Hepatocyte (in vitro differentiated cells): ENCODE measurements at regions not wholly inside any gene's neighbourhood (a gene's known extent, or its start where the extent isn't known, plus 50 kb on each side); places are given as distances from the start of the nearest gene placed in this dataset.

Experiments
- DNase-seq: peaks from one replicate; pipeline ENCODE4 v3.0.0-alpha.2; 2016; ENCODE audit warnings: low spot score
- H2AFZ ChIP-seq: fragments of 200-600 bp; sonication (generic); 2 replicates; pipeline ENCODE4 v1.6.0; 2016; ENCODE audit warnings: antibody characterized with exemption, mild to moderate bottlenecking
- H3K27ac ChIP-seq: fragments of 200-600 bp; sonication (generic); 2 replicates; pipeline ENCODE4 v1.5.1; 2016; ENCODE audit warnings: mild to moderate bottlenecking
- H3K27me3 ChIP-seq: fragments of 200-600 bp; sonication (generic); 2 replicates; pipeline ENCODE4 v1.6.1; 2016
- H3K36me3 ChIP-seq: fragments of 200-600 bp; sonication (generic); replicated peaks from 2 replicates; pipeline ENCODE4 v1.5.1; 2016; ENCODE audit warnings: low read depth; ENCODE audit not compliant: insufficient read depth
- H3K4me1 ChIP-seq: fragments of 200-600 bp; sonication (generic); 2 replicates; pipeline ENCODE4 v1.5.1; 2016; ENCODE audit warnings: mild to moderate bottlenecking, moderate library complexity; ENCODE audit not compliant: insufficient read depth
- H3K4me2 ChIP-seq: fragments of 200-600 bp; sonication (generic); 2 replicates; pipeline ENCODE4 v1.6.0; 2016
- H3K4me3 ChIP-seq: fragments of 200-600 bp; sonication (generic); 2 replicates; pipeline ENCODE4 v1.5.1; 2016; ENCODE audit warnings: mild to moderate bottlenecking
- H3K79me2 ChIP-seq: fragments of 200-600 bp; sonication (generic); 2 replicates; pipeline ENCODE4 v1.6.0; 2017; ENCODE audit warnings: mild to moderate bottlenecking
- H3K9me2 ChIP-seq: fragments of 200-600 bp; sonication (generic); replicated peaks from 2 replicates; pipeline ENCODE4 v1.6.0; 2017; ENCODE audit warnings: mild to moderate bottlenecking; ENCODE audit not compliant: insufficient read depth
- H3K9me3 ChIP-seq: fragments of 200-600 bp; sonication (generic); 2 replicates; pipeline ENCODE4 v1.5.1; 2016; ENCODE audit warnings: low read depth, mild to moderate bottlenecking
- H4K20me1 ChIP-seq: fragments of 200-600 bp; sonication (generic); 2 replicates; pipeline ENCODE4 v1.6.0; 2016; ENCODE audit warnings: mild to moderate bottlenecking; ENCODE audit not compliant: insufficient read depth, poor library complexity, severe bottlenecking
- EZH2 ChIP-seq: fragments of 200-600 bp; sonication (generic); IDR thresholded peaks from 2 replicates; pipeline ENCODE4 v1.6.1; 2016; ENCODE audit warnings: antibody characterized with exemption, mild to moderate bottlenecking, borderline replicate concordance
- EZH2phosphoT487 ChIP-seq: fragments of 200-600 bp; sonication (generic); IDR thresholded peaks from one replicate; pipeline ENCODE4 v1.6.1; 2018; ENCODE audit warnings: antibody characterized with exemption, mild to moderate bottlenecking, low read depth, moderate library complexity; ENCODE audit not compliant: unreplicated experiment, severe bottlenecking
- WGBS: methylation state at CpG from one replicate; pipeline ENCODE4 v1.1.6; 2016; ENCODE audit warnings: low lambda C conversion rate; ENCODE audit errors: missing lambda C conversion rate; 5-methylcytosine and 5-hydroxymethylcytosine counted together
- TF ChIP-seq, protein P1 (sequence below): fragments of 200-600 bp; sonication (generic); IDR thresholded peaks from 2 replicates; pipeline ENCODE4 v1.5.1; 2016; ENCODE audit warnings: antibody characterized with exemption, mild to moderate bottlenecking; ENCODE audit not compliant: poor library complexity

DNA sequence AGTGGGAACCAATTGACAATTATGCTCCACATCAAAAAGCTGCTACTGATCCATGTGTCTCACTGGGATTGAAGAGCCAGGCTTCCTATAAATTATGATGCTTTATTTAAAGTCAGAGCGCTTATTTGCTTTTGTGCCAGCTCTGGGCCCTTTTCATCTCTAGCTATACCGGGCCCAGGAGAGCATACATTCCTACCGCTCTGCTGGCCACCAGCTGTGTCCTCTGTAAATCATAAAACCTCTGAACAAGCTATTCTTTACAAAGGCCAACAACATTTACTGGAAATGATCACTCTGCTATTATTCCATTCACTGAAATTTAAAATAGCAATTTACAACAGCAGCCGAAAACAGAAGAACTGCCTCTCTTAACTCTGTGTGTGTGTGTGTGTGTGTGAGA is 86.6 kb downstream of the ZNF608 start:
- WGBS: 43% methylated on average over 4 of the region's 4 CpGs
- Histone ChIP-seq H2AFZ (no peak overlapping the region), H3K9me3 (no peaks in the 10 kb centered on the region), H3K79me2 (peaks cover 58% of the 10 kb centered on the region), H3K27me3 (no peaks in the 10 kb centered on the region), H3K4me1 (peaks cover 77% of the 10 kb centered on the region), H3K9me2 (no peaks in the 10 kb centered on the region), H3K27ac (peak overlapping the region; percentile 70), H4K20me1 (no peaks in the 10 kb centered on the region), H3K36me3 (no peaks in the 10 kb centered on the region), H3K4me3 (no peak overlapping the region), H3K4me2 (peak overlapping the region; percentile 47)
- no peak for DNase-seq
- TF ChIP-seq EZH2phosphoT487 (no peak), EZH2 (no peak)
- TF ChIP-seq, protein P1, sequence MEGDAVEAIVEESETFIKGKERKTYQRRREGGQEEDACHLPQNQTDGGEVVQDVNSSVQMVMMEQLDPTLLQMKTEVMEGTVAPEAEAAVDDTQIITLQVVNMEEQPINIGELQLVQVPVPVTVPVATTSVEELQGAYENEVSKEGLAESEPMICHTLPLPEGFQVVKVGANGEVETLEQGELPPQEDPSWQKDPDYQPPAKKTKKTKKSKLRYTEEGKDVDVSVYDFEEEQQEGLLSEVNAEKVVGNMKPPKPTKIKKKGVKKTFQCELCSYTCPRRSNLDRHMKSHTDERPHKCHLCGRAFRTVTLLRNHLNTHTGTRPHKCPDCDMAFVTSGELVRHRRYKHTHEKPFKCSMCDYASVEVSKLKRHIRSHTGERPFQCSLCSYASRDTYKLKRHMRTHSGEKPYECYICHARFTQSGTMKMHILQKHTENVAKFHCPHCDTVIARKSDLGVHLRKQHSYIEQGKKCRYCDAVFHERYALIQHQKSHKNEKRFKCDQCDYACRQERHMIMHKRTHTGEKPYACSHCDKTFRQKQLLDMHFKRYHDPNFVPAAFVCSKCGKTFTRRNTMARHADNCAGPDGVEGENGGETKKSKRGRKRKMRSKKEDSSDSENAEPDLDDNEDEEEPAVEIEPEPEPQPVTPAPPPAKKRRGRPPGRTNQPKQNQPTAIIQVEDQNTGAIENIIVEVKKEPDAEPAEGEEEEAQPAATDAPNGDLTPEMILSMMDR: no peak

DNA sequence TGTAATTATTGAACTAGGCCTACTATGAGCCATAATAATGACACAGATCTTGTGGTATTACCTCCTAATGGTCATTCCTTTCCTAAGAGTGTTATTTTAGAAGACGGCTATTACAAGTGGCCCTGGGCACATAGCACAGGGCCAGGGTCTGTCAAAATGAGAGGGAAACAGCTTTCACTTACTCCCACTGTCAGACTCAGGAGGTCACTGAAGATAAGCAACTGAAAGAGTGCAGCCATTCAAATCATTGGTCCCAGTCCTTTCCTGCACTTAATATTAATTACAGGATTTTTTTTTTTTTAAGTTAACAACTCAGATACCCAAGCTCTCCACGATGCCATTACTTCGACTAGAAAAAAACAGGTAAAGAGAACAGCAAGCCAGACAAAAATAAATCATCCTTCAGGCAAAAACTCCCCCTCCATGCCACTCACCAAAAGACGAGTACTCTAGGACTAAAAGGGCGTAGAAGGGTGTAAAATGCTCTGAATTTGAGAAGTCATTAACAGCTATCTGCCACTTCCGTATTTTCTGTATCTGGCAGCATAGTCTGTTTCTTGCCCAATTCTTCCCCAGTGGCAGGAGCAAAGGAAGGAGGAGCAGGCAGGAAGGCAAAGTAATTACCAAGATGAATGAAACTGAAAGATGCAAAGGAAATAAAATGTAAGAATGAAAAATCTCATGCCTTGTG is 87.4 kb downstream of the ZNF608 start:
- no peaks in the 10 kb centered on the region for H3K9me3 ChIP-seq
- peak overlapping the region; percentile 70 for H3K27ac ChIP-seq
- WGBS: 75% methylated on average over 6 of the region's 6 CpGs
- DNase-seq: no peak
- H3K27me3 ChIP-seq: no peaks in the 10 kb centered on the region
- no peak overlapping the region for H3K4me3 ChIP-seq
- TF ChIP-seq EZH2 (no peak), EZH2phosphoT487 (no peak)
- TF ChIP-seq, protein P1: no peak
- H3K4me1 ChIP-seq: peaks cover 79% of the 10 kb centered on the region
- no peak overlapping the region for H2AFZ ChIP-seq
- H3K9me2 ChIP-seq: no peaks in the 10 kb centered on the region
- peaks cover 58% of the 10 kb centered on the region for H3K79me2 ChIP-seq
- no peak overlapping the region for H3K4me2 ChIP-seq
- no peaks in the 10 kb centered on the region for H3K36me3 ChIP-seq
- H4K20me1 ChIP-seq: no peaks in the 10 kb centered on the region

DNA sequence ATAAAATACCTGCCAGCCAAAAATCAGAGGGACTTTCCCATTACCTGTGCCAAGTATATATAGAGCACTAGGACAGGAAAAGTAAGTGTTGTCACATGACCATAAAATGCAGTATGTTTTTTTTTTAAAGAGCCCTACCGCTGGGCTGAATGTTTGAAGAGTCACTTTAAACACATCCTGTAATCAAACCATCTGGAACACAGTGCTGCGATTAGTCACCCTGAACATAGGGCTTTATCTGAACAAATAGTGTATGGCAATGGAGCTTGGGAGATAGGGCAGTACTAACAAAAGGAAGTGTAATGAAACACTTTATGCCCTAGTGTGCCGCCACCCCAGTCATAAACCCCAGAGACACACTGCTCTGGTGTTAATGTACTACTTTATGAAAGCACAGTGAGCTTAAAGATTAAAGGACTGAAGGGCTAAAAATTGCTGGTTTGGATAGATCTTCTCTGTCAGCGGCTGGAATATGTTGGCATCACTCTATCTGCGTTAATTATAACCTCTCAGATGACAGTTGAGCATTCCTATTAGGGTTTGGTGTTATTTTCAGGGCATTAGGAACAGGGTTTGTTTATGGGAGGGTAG is 90.4 kb downstream of the ZNF608 start:
- no peaks in the 10 kb centered on the region for H3K9me3 ChIP-seq
- peak; percentile 81 for DNase-seq
- no peaks in the 10 kb centered on the region for H4K20me1 ChIP-seq
- peak overlapping the region; percentile 87 for H3K27ac ChIP-seq
- 17% methylated on average over 5 of the region's 5 CpGs for WGBS
- H3K79me2 ChIP-seq: peaks cover 62% of the 10 kb centered on the region
- no peak overlapping the region for H2AFZ ChIP-seq
- no peak overlapping the region for H3K4me3 ChIP-seq
- H3K4me2 ChIP-seq: peak overlapping the region; percentile 62
- TF ChIP-seq, protein P1: no peak
- TF ChIP-seq EZH2phosphoT487 (no peak), EZH2 (no peak)
- no peaks in the 10 kb centered on the region for H3K27me3 ChIP-seq
- no peaks in the 10 kb centered on the region for H3K36me3 ChIP-seq
- peaks cover 75% of the 10 kb centered on the region for H3K4me1 ChIP-seq
- no peaks in the 10 kb centered on the region for H3K9me2 ChIP-seq
